RWPE1 (cell line): ENCODE measurements at regions not wholly inside any gene's neighbourhood (a gene's known extent, or its start where the extent isn't known, plus 50 kb on each side); places are given as distances from the start of the nearest gene placed in this dataset.

Experiments used
- CTCF ChIA-PET: fragments of 350-600 bp; sonication (Branson Sonifier 250); formaldehyde crosslinking; extraction: SDS; loops from one replicate; lab custom pipeline; 2021; lab: Yijun Ruan, JAX
- POLR2A ChIA-PET: fragments of 400-600 bp; formaldehyde crosslinking; extraction: SDS; loops from one replicate; lab custom pipeline; 2020; ENCODE audit warnings: antibody characterized with exemption; ENCODE audit not compliant: low non-redundant PET; lab: Yijun Ruan, JAX
- DNase-seq: peaks from one replicate; pipeline ENCODE4 v3.0.0; 2012; ENCODE audit warnings: low spot score
- H3K27ac ChIP-seq: fragments of 450-650 bp; 2 replicates; pipeline ENCODE4 v1.5.1; 2017
- CTCF ChIP-seq: fragments of 450-650 bp; conservative IDR thresholded peaks from 2 replicates; pipeline ENCODE4 v1.5.1; 2017; ENCODE audit warnings: low read depth, mild to moderate bottlenecking

DNA sequence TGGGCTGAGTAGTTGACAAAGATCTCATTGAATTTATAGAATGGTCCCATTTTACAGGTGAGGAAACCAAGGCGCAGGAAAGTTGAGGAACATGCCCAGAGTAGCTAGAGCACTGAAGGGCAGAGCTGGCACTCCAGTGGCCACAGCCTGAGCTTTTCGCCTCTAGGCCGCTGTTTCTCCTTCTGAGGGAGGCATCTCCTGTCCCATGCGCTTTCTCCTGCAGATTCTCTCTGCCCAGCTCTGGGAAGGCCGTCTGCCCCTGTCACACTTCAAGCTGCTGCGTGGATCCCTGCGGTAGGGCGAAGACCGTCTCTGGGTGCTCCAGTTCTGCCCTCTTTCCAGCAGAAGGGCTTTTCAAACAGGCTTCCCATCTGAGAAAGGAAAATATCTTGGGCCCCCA, 159.9 kb downstream of the ACTL8 start:
- CTCF ChIA-PET, result no interaction called here
- DNase-seq, result no peak
- POLR2A ChIA-PET, result no interaction called here
- H3K27ac ChIP-seq, result no peak overlapping the region
- TF ChIP-seq CTCF, result no peak

- ChIA-PET POLR2A (no interaction called here), CTCF (no interaction called here)
- TF ChIP-seq CTCF, result no peak
- no peak for DNase-seq
- no peak overlapping the region for H3K27ac ChIP-seq
Measured at GRCh38 chr1:17915511-17916197, 160.5 kb downstream of the ACTL8 start.

DNA sequence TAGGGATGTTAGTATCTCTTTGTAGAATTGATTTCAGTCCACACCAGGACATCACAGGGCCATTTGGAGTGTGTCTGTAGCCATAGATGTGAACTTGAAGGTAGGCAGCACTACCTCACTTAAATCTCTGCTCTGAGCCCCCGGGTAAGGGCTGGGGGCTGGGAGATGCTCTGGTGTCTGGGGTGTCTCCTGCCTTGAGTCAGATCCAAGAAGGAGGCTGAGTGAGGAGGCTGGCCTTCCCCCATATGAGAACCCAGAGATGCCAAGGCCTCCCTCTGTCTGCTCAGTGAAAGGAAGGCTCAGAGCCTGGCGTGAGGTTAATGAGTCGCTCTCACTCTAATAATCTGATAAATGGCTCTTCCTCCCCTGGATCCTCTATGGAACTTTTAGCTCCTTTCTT, 161.6 kb downstream of the ACTL8 start:
- CTCF ChIA-PET, result no interaction called here
- H3K27ac ChIP-seq, result no peak overlapping the region
- TF ChIP-seq CTCF, result no peak
- POLR2A ChIA-PET, result no interaction called here
- no peak for DNase-seq

DNA sequence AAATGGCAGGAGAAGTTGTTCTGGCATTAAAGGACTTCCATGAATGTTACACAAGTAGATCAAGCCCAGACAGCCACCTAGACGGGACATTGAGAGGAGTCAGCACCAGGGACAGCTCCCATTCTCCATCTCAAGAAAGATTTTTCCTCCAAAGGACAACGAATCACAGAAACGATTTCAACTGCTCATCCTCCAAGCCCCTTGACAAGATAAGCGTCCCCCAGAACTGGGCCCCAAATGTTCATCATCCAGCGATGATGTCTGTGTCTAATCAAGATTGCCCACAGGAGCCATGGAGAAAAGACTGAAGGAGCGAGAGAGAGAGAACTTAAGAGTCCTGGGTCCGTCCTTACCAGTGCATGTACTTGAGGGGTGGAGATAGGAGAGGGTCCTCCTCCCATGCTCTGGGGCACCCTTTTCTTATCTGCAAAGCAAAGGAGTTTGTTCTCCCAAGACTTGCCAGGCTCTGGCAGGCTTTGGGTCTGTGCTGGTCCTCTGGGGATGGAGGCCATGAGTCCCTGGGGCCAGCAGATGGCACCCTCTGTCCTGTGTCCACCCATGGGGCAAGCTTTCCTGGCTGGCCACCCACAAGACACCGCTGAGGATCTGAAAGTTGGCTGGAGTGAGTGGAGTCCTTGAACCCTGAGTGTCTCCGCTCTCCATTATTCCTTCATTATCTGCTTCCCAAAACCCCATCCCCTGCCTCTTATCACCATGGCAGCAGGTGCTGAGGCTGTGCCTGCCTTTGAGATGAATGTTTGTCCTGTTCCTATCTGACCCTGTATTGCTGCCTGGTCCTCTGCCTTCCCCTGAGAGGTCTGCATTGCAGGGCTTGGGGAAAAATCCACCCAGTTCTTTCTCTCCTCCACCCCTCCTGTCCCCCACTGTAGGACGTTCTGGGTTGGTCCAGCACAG, 164.6 kb downstream of the ACTL8 start:
- POLR2A ChIA-PET, result no interaction called here
- TF ChIP-seq CTCF, result no peak
- peak; percentile 30 for DNase-seq
- H3K27ac ChIP-seq, result no peak overlapping the region
- CTCF ChIA-PET, result no interaction called here

DNA sequence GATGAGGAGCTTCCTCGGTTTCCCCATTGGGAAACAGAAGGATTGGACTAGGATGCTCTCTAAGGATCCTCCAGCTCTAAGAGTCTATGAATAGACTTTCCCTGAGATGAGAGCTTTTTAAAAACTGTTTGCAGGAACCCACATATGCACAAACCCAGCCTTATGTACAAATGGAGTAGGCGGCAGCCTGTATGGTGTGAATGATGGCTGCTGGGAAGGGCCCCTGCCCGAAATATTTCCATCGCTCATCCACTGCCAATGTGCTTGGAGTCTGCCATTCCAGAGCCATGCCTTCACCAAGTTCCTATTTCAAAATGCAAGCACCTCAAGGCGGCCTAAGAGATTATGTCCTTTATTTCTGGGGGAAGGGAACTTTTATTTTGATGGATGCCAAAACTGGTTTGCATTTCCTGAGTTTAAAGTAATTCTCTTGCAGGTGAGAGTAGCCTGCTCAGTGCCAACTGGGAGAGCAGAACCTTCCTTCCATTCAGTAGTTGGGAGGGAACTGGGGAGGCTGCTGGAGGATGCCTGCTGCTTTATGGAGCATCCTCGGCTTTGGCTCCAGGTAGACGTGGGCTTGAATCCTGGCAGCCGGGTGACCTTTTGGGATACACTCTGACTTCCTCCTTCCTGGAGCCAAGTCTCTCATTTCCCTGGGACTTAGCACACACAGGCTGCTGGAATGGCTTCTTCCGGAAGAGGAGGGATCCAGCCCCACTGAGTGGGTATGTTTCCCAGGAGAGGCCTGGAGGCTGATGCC, 165.9 kb downstream of the ACTL8 start:
- POLR2A ChIA-PET, result no interaction called here
- CTCF ChIA-PET, result interaction anchor here (0.5 kb wide), 1 partner anchor 119 kb away, joined by 3 read pairs; no protein-coding TSS in a partner anchor
- no peak for TF ChIP-seq CTCF

GRCh38 chr1:17922833-17923232, 167.7 kb downstream of the ACTL8 start:
- no peak overlapping the region for H3K27ac ChIP-seq
- ChIA-PET CTCF (interaction anchor here (0.6 to 1.5 kb wide), 8 partner anchors 10 to 1781 kb away, joined by 3 to 6 read pairs (median 3); no protein-coding TSS in a partner anchor), POLR2A (no interaction called here)
- DNase-seq, result peak; percentile 28
- peak; percentile 14; the same call in 1 of the 2 replicates for TF ChIP-seq CTCF

More for the DNA sequence above, 165.9 kb downstream of the ACTL8 start:
- DNase-seq, result no peak
- H3K27ac ChIP-seq, result no peak overlapping the region
